Motor neuron (in vitro differentiated cells): ENCODE measurements at regions not wholly inside any gene's neighbourhood (a gene's known extent, or its start where the extent isn't known, plus 50 kb on each side); places are given as distances from the start of the nearest gene placed in this dataset.
"Not testable (repeated sequence)": the region's sequence is repeated elsewhere in the genome, so short reads cannot be mapped to it uniquely, and the experiment has no call there.

Source experiments
- ATAC-seq, 8 experiments: fragments of 200-7000 bp; cut with Tn5 transposase; replicated peaks in 6 of 8; 2 replicates each; pipeline ENCODE4 v1.8.0; 2021; ENCODE audit warnings: mild to moderate bottlenecking in 8 of 8, moderate library complexity in 8 of 8
- H3K27ac ChIP-seq, 2 donors: fragments of 250-450 bp; sonication (Bioruptor Pico); 2 replicates each; pipeline ENCODE4 v1.9.0; 2021; ENCODE audit warnings: antibody characterized with exemption in 2 of 2, mild to moderate bottlenecking in 2 of 2, moderate library complexity in 1 of 2
- H3K4me1 ChIP-seq, 2 donors: fragments of 250-450 bp; sonication (Bioruptor Pico); replicated peaks in 1 of 2; 2 replicates each; pipeline ENCODE4 v1.6.1; 2021; ENCODE audit warnings: antibody characterized with exemption in 2 of 2, mild to moderate bottlenecking in 2 of 2, moderate library complexity in 1 of 2
- H3K4me3 ChIP-seq, 5 donors: fragments of 250-450 bp; sonication (Bioruptor Pico); 2 replicates each; pipeline ENCODE4 v1.9.0; 2021; ENCODE audit warnings: antibody characterized with exemption in 5 of 5, mild to moderate bottlenecking in 5 of 5, moderate library complexity in 4 of 5
- whole genome bisulfite sequencing, 10 experiments: fragments of 450-650 bp; shearing (Covaris generic); methylation state at CpG; one replicate each; pipeline ENCODE4 v1.0.0; 2022; 5-methylcytosine and 5-hydroxymethylcytosine counted together
- in situ Hi-C, 9 experiments: fragments of 400-800 bp; cut with MboI; loops; one replicate each; pipeline ENCODE4 v1.15.0; 2021; ENCODE audit warnings: low sequenced_read_pairs in 9 of 9, low pct_unique_long_range_greater_than_20kb in 2 of 9; ENCODE audit not compliant: unreplicated experiment in 9 of 9

- ATAC-seq = no peak
- Histone ChIP-seq H3K4me3 (no peak overlapping the region), H3K27ac (no peak overlapping the region), H3K4me1 (peaks cover 9 to 11% of the 10 kb centered on the region in 2 donors)
- whole genome bisulfite sequencing, 10 experiments = 30 to 90% (median 79%) methylated on average over 2 to 4 of the region's 7 CpGs; no CpG with 5 or more reads in 6 of the 10 experiments
- in situ Hi-C loops = no loop called here
Measured at GRCh38 chr20:46785958-46786357, 76.5 kb downstream of the SLC2A10 start.

DNA sequence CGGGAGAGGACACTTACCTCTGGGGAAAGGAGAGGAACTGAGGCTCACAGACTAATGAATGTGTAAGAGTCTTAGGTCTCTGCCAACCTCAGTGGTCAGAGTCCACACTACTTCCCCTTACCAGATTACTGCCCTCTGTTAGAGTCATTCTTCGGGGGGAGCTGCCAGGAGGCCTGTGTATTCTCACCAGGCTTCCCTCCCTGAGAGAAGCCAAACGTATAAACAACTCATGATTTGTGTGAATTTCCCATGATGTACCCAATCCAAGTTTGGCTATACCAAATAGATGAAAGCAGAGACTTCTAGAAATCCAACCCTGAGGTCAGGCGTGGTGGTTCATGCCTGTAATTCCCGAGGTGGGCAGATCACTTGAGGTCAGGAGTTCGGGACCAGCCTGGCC, 77.1 kb downstream of the SLC2A10 start:
- Histone ChIP-seq H3K4me3 (no peak overlapping the region), H3K27ac (no peak overlapping the region), H3K4me1 (peaks cover 9 to 11% of the 10 kb centered on the region in 2 donors)
- WGBS, 10 experiments = 30 to 100% (median 81%) methylated on average over 1 to 2 of the region's 6 CpGs; no CpG with 5 or more reads in 4 of the 10 experiments
- in situ Hi-C loops = no loop called here
- no peak for ATAC-seq

DNA sequence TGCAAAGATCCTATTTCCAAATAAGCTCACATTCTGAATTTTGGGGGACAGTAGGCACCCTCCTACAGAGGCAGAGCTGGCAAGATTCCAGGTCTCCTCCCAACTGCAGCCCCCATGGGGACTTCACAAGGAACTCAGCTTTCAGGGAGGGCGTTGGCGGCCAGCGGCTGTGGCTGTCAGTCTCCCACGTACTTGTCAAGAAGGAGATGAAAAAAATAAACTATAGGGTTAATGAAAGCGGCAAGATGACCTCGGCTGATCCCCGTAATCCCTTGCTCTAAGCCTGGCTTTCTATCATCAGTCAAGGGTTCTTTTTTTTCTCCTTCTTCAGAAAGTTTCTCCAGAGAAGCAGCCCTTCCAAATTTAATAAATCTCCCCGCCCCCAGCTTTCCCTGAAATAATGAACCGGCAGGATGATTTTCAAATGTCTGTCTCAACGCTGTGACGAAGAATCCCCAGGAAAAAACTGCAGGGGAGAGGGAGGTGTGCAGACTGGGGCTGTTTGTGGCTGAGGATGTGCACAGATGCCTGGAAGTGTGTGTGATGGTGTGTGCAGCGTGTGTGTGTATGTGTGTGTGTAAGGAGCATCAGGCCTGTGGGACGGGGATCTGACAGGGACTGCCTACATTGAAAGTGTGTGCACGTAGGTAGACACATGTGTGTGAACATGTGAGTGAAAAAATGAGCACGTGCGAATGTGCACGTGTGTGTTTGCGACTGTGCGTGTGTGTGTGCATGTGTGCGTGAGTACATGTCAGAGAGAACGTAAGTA, 78.7 kb downstream of the SLC2A10 start:
- Histone ChIP-seq H3K4me3 (no peak overlapping the region), H3K27ac (no peak overlapping the region), H3K4me1 (peaks cover 9 to 11% of the 10 kb centered on the region in 2 donors)
- WGBS, 10 experiments = 5 to 73% (median 40%) methylated on average over 3 to 19 of the region's 21 CpGs; no CpG with 5 or more reads in 1 of the 10 experiments
- no peak for ATAC-seq
- in situ Hi-C loops = no loop called here

GRCh38 chr20:46788763-46789091, 79.3 kb downstream of the SLC2A10 start:
- in situ Hi-C loops, H3K27ac ChIP-seq, ATAC-seq, H3K4me3 ChIP-seq: not testable (repeated sequence)
- peaks cover 9 to 11% of the 10 kb centered on the region in 2 donors for H3K4me1 ChIP-seq
- 20 to 91% (median 76%) methylated on average over 1 to 4 of the region's 5 CpGs; no CpG with 5 or more reads in 2 of the 10 experiments for WGBS, 10 experiments

DNA sequence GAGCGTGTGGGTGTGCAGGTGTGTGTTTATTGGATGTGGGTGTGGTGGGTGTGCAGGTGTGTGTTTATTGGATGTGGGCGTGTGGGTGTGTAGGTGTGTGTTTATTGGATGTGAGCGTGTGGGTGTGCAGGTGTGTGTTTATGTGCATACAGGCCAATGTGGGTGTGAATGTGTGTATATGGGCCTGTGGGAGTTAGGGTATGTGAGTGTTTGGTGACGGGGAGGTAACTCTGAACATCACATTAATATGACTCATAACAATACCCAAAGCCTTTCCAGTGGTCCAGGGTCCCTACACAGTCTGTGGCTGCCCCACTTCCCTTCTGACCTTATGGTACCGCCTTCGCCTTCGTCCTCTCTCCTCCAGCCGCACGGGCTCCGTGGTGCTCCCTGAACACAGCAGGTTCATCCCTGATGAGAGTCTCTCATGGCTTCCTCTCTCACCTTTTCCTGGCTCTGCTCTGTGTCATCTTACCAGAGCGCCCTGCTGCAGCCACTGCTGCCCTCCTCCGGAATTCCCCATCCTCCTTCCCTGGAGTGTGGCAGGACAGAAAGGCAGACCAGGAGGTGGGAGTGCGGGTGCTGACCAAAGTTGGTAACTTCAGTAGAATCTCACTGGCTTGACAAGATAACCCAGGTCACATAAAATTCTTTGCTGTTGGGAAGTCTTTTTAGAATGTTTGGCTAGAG, 80.0 kb downstream of the SLC2A10 start:
- Histone ChIP-seq H3K27ac (no peak overlapping the region), H3K4me3 (no peak overlapping the region), H3K4me1 (peaks cover 9 to 11% of the 10 kb centered on the region in 2 donors)
- 43 to 100% (median 66%) methylated on average over 1 to 8 of the region's 13 CpGs; no CpG with 5 or more reads in 2 of the 10 experiments for WGBS, 10 experiments
- in situ Hi-C loops = no loop called here
- no peak for ATAC-seq

DNA sequence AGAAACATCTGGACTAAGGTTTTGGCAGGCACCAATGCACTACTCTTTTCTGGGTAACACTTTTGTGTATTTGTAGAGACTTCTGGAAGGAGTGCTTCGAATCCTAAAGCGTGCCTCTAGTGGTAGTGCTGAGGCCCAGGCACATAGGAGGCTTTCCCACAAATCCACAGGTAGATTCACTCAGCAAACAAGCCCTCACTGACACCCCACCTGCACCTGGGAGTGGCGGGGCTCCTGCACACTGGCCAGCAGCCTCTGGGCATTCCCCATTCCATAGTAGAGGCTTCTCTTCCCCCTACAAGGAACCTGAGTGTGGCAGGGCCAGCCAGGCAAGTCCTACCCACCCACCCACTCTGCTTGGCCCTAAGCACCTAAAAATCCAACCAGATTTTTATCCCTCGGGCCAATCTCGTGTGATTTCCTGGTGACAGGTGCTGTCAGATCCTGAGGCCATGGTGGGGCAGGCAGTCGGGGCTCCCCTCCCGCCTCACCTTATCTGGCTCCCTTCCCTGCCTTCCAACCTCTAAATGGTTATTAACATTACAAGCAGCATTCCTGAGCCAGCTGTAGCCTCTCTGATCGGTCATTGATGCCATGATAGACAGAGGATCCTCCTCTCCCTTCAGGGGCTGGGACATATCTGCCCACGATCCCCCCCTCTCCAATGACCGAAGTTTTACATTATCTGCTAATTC, 82.4 kb downstream of the SLC2A10 start:
- ATAC-seq = no peak
- in situ Hi-C loops = no loop called here
- 0 to 100% (median 57%) methylated on average over 1 to 5 of the region's 10 CpGs; no CpG with 5 or more reads in 1 of the 10 experiments for WGBS, 10 experiments
- Histone ChIP-seq H3K27ac (no peak overlapping the region), H3K4me1 (peaks cover 9 to 11% of the 10 kb centered on the region in 2 donors), H3K4me3 (no peak overlapping the region)

DNA sequence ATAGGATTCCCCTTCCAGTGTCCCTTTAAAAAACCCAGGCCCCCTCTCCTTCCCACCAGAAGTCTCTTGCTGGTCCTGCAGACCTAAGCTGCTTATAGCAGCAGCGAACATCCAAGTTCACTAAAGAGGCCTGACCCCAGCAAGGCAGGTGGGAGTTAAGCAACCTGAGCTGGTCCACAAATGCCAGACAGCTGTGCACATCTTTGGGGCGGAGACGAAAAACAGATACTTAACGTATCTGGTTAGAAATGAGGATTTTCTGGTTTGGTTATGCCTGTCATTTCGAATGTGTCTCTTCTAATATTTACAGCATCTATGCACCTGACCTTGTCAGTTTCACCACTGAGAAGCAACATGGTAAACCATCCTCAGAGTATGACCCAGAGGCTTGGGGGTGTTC, 87.8 kb downstream of the SLC2A10 start:
- Histone ChIP-seq H3K4me3 (no peak overlapping the region), H3K27ac (no peak overlapping the region), H3K4me1 (peaks cover 7 to 8% of the 10 kb centered on the region in 2 donors)
- WGBS, 10 experiments = 36 to 93% (median 74%) methylated on average over 1 to 5 of the region's 5 CpGs; no CpG with 5 or more reads in 2 of the 10 experiments
- in situ Hi-C loops = no loop called here
- ATAC-seq = no peak

- no peak for ATAC-seq
- 5 to 90% (median 56%) methylated on average over 1 to 6 of the region's 6 CpGs for WGBS, 10 experiments
- peaks cover 15% of the 10 kb centered on the region in 2 donors for H3K4me1 ChIP-seq
- H3K4me3 ChIP-seq = no peak overlapping the region
- no peak overlapping the region for H3K27ac ChIP-seq
- in situ Hi-C loops = no loop called here
Measured at GRCh38 chr20:46798430-46798829, 89.0 kb downstream of the SLC2A10 start.

DNA sequence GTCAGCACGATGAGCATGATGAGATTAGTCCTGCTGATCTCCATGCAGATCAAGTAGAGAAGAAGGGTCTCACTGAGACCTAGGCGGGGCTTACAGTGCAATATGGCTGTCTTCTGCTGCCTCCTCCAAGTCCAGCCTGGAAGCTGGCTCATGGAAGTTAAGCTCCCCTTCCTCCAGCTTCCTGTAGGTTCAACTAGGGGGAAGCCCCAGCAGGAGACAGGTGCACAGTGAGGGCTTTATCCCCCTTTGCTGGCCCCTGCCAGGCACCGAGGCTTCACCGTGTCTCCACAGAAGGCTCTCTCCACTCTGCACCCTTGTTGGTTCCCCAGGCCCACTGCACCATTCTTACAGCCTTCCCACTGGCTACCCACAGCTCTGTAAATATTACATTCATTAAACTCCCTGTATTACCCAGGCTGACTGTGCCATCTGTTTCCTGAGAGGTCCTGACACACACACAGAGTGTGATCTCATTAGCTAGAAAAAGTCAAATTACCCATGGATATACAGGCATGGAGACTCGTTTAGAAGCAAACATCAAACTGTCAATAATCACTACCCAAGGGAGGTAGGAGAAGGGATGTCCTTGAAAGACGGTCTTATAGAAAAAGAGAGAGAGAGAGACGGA, 90.4 kb downstream of the SLC2A10 start:
- Histone ChIP-seq H3K4me3 (no peak overlapping the region), H3K27ac (peak overlapping the region in 1 of 2 donors; percentile 32), H3K4me1 (peaks cover 19 to 22% of the 10 kb centered on the region in 2 donors)
- in situ Hi-C loops = no loop called here
- ATAC-seq = peak in 5 of 8 experiments; percentile 54 to 87 (median 59)
- 25 to 100% (median 37%) methylated on average over 1 to 6 of the region's 7 CpGs; no CpG with 5 or more reads in 1 of the 10 experiments for WGBS, 10 experiments

DNA sequence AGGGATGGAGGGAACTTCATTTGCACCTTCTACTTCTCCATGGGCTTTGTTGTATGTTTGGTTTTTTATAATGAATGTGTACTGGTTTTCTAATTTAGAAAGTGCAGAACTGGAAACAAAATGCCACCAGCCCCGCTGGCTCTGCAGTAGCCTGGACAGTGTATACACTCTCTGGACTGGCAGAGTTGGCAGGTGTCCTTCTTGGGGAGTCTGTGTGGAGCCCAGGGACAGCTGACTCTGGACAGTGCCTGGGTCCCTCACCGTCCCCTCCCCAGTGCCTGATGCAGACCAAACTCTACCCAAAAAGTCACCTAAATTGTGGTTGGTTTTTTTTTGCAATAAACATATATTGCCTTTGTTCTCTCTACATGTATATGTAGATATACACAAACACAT, 91.0 kb downstream of the SLC2A10 start:
- 0 to 100% (median 82%) methylated on average over 1 of the region's 2 CpGs; no CpG with 5 or more reads in 4 of the 10 experiments for WGBS, 10 experiments
- in situ Hi-C loops = no loop called here
- no peak for ATAC-seq

GRCh38 chr20:46801003-46801702, 91.7 kb downstream of the SLC2A10 start:
- WGBS, 10 experiments = 0 to 100% (median 70%) methylated on average over 1 to 6 of the region's 12 CpGs; no CpG with 5 or more reads in 3 of the 10 experiments
- no peak for ATAC-seq
- H3K27ac ChIP-seq = no peak overlapping the region
- in situ Hi-C loops = no loop called here
- no peak overlapping the region for H3K4me3 ChIP-seq
- peaks cover 19 to 22% of the 10 kb centered on the region in 2 donors for H3K4me1 ChIP-seq

More for the DNA sequence above, 91.0 kb downstream of the SLC2A10 start:
- Histone ChIP-seq H3K4me1 (peaks cover 19 to 22% of the 10 kb centered on the region in 2 donors), H3K4me3 (no peak overlapping the region), H3K27ac (no peak overlapping the region)

GRCh38 chr20:46802722-46803121, 91.9 kb upstream of the EYA2 start:
- WGBS, 10 experiments = 0 to 49% (median 36%) methylated on average over 1 to 5 of the region's 5 CpGs; no CpG with 5 or more reads in 1 of the 10 experiments
- Histone ChIP-seq H3K27ac (no peak overlapping the region), H3K4me1 (peaks cover 19 to 22% of the 10 kb centered on the region in 2 donors), H3K4me3 (no peak overlapping the region)
- ATAC-seq = peak in 5 of 8 experiments; percentile 55 to 76 (median 76)
- in situ Hi-C loops = no loop called here
